ENCODE measurements at regions not wholly inside any gene's neighbourhood (a gene's known extent, or its start where the extent isn't known, plus 50 kb on each side); places are given as distances from the start of the nearest gene placed in this dataset.

- TF ChIP-seq EZH2phosphoT487 (IDR thresholded peaks at IDR 0.05; ENCODE audit: borderline replicate concordance, low read depth, low read length) (no peak), CTCF (conservative IDR thresholded peaks at IDR 0.05; ENCODE audit: low read length) (no peak)
- ChIA-PET POLR2A (no interaction called here), CTCF (ENCODE audit: unreplicated experiment) (no interaction called here)
- Histone ChIP-seq H4K20me1 (ENCODE audit: insufficient read depth, low read length) (no peaks in the 10 kb centered on the region), H2AFZ (ENCODE audit: low read length) (no peak overlapping the region), H3K27ac (ENCODE audit: low read depth, low read length, poor library complexity, severe bottlenecking) (no peak overlapping the region), H3K79me2 (ENCODE audit: insufficient read depth, low read depth, low read length) (no peaks in the 10 kb centered on the region), H3K36me3 (ENCODE audit: insufficient read depth, low read length) (no peaks in the 10 kb centered on the region), H3K9me2 (ENCODE audit: insufficient read depth, low read length) (no peaks in the 10 kb centered on the region), H3K4me3 (ENCODE audit: low read depth, low read length, poor library complexity, severe bottlenecking) (no peak overlapping the region), H3K9me3 (ENCODE audit: low read length) (no peaks in the 10 kb centered on the region), H3K4me2 (ENCODE audit: low read length) (no peak overlapping the region), H3K4me1 (ENCODE audit: insufficient read depth, low read length, poor library complexity, severe bottlenecking) (no peaks in the 10 kb centered on the region)
- intact Hi-C loops (cut with micrococcal nuclease; ENCODE audit: unreplicated experiment) = no loop called here
- DNase-seq (ENCODE audit: low spot score) = no peak
- BruUV-seq (replicated peaks) = no TSS peak
Observed at GRCh38 chr18:78655921-78656320, 323.7 kb upstream of the SALL3 start.

- BruUV-seq (replicated peaks) = no TSS peak
- H3K4me3 ChIP-seq (ENCODE audit: low read depth, low read length, poor library complexity, severe bottlenecking) = no peak overlapping the region
- intact Hi-C loops (cut with micrococcal nuclease; ENCODE audit: unreplicated experiment) = no loop called here
- DNase-seq (ENCODE audit: low spot score) = no peak
- no peaks in the 10 kb centered on the region for H3K36me3 ChIP-seq (ENCODE audit: insufficient read depth, low read length)
- no peaks in the 10 kb centered on the region for H3K9me2 ChIP-seq (ENCODE audit: insufficient read depth, low read length)
- no peak overlapping the region for H3K4me2 ChIP-seq (ENCODE audit: low read length)
- no peaks in the 10 kb centered on the region for H3K9me3 ChIP-seq (ENCODE audit: low read length)
- H3K27ac ChIP-seq (ENCODE audit: low read depth, low read length, poor library complexity, severe bottlenecking) = no peak overlapping the region
- H3K79me2 ChIP-seq (ENCODE audit: insufficient read depth, low read depth, low read length) = no peaks in the 10 kb centered on the region
- no peaks in the 10 kb centered on the region for H4K20me1 ChIP-seq (ENCODE audit: insufficient read depth, low read length)
- no peaks in the 10 kb centered on the region for H3K4me1 ChIP-seq (ENCODE audit: insufficient read depth, low read length, poor library complexity, severe bottlenecking)
- ChIA-PET CTCF (ENCODE audit: unreplicated experiment) (no interaction called here), POLR2A (no interaction called here)
- H2AFZ ChIP-seq (ENCODE audit: low read length) = no peak overlapping the region
- no peak for TF ChIP-seq EZH2phosphoT487 (IDR thresholded peaks at IDR 0.05; ENCODE audit: borderline replicate concordance, low read depth, low read length)
- no peak for TF ChIP-seq CTCF (conservative IDR thresholded peaks at IDR 0.05; ENCODE audit: low read length)
Observed at GRCh38 chr18:78656346-78656925, 323.2 kb upstream of the SALL3 start.

- H3K9me3 ChIP-seq (ENCODE audit: low read length) = no peaks in the 10 kb centered on the region
- TF ChIP-seq EZH2phosphoT487 (IDR thresholded peaks at IDR 0.05; ENCODE audit: borderline replicate concordance, low read depth, low read length) (no peak), CTCF (conservative IDR thresholded peaks at IDR 0.05; ENCODE audit: low read length) (no peak)
- BruUV-seq (replicated peaks) = no TSS peak
- no peak for DNase-seq (ENCODE audit: low spot score)
- H4K20me1 ChIP-seq (ENCODE audit: insufficient read depth, low read length) = no peaks in the 10 kb centered on the region
- no peak overlapping the region for H3K4me2 ChIP-seq (ENCODE audit: low read length)
- H3K79me2 ChIP-seq (ENCODE audit: insufficient read depth, low read depth, low read length) = no peaks in the 10 kb centered on the region
- H3K4me3 ChIP-seq (ENCODE audit: low read depth, low read length, poor library complexity, severe bottlenecking) = no peak overlapping the region
- no peaks in the 10 kb centered on the region for H3K36me3 ChIP-seq (ENCODE audit: insufficient read depth, low read length)
- ChIA-PET POLR2A (no interaction called here), CTCF (ENCODE audit: unreplicated experiment) (no interaction called here)
- intact Hi-C loops (cut with micrococcal nuclease; ENCODE audit: unreplicated experiment) = no loop called here
- H3K4me1 ChIP-seq (ENCODE audit: insufficient read depth, low read length, poor library complexity, severe bottlenecking) = no peaks in the 10 kb centered on the region
- H3K9me2 ChIP-seq (ENCODE audit: insufficient read depth, low read length) = no peaks in the 10 kb centered on the region
- H3K27ac ChIP-seq (ENCODE audit: low read depth, low read length, poor library complexity, severe bottlenecking) = no peak overlapping the region
- no peak overlapping the region for H2AFZ ChIP-seq (ENCODE audit: low read length)
Observed at GRCh38 chr18:78658531-78658930, 321.1 kb upstream of the SALL3 start.
